OCI-LY7 (cell line): ENCODE measurements at regions not wholly inside any gene's neighbourhood (a gene's known extent, or its start where the extent isn't known, plus 50 kb on each side); places are given as distances from the start of the nearest gene placed in this dataset.
"Not testable (repeated sequence)": the region's sequence is repeated elsewhere in the genome, so short reads cannot be mapped to it uniquely, and the experiment has no call there.

ENCODE experiments used
- BruUV-seq: library from RNA; stranded (reverse); fragments of 400-500 nt; replicated peaks from 2 replicates; lab custom pipeline; 2021; lab: Mats Ljungman, UMichigan
- CTCF ChIA-PET: fragments of 300-600 bp; sonication (Branson Sonifier 250); formaldehyde crosslinking; loops from one replicate; lab custom pipeline; 2022; ENCODE audit warnings: antibody characterized with exemption; ENCODE audit not compliant: unreplicated experiment; lab: Charles Lee
- POLR2A ChIA-PET: fragments of 300-600 bp; sonication (Branson Sonifier 250); formaldehyde crosslinking; loops from one replicate; lab custom pipeline; 2022; ENCODE audit warnings: antibody characterized with exemption; lab: Charles Lee
- DNase-seq: peaks from one replicate; pipeline ENCODE4 v3.0.0-alpha.2; 2015; ENCODE audit warnings: low spot score
- H2AFZ ChIP-seq: fragments of 200-600 bp; sonication (generic), shearing (Covaris generic); 2 replicates; pipeline ENCODE4 v1.6.1; 2014; ENCODE audit warnings: mild to moderate bottlenecking, antibody characterized with exemption, low read length, moderate library complexity
- H3K27ac ChIP-seq: fragments of 200-600 bp; sonication (generic); 2 replicates; pipeline ENCODE4 v1.5.1; 2014; ENCODE audit warnings: mixed run types, low read depth, mild to moderate bottlenecking, moderate library complexity, low read length, inconsistent platforms; ENCODE audit not compliant: poor library complexity, severe bottlenecking
- H3K36me3 ChIP-seq: fragments of 200-600 bp; sonication (generic); 2 replicates; pipeline ENCODE4 v1.6.1; 2014; ENCODE audit warnings: mild to moderate bottlenecking, antibody characterized with exemption, low read length, moderate library complexity, mixed read lengths; ENCODE audit not compliant: insufficient read depth
- H3K4me1 ChIP-seq: fragments of 200-600 bp; sonication (generic); 2 replicates; pipeline ENCODE4 v1.5.1; 2014; ENCODE audit warnings: mild to moderate bottlenecking, low read length; ENCODE audit not compliant: insufficient read depth, poor library complexity, severe bottlenecking
- H3K4me2 ChIP-seq: fragments of 200-600 bp; sonication (generic); 2 replicates; pipeline ENCODE4 v1.6.1; 2014; ENCODE audit warnings: mild to moderate bottlenecking, low read length
- H3K4me3 ChIP-seq: fragments of 200-600 bp; sonication (generic); 2 replicates; pipeline ENCODE4 v1.5.1; 2014; ENCODE audit warnings: mild to moderate bottlenecking, low read depth, low read length; ENCODE audit not compliant: poor library complexity, severe bottlenecking
- H3K79me2 ChIP-seq: fragments of 200-600 bp; sonication (generic); 2 replicates; pipeline ENCODE4 v1.6.1; 2016; ENCODE audit warnings: low read depth, mild to moderate bottlenecking, low read length, moderate library complexity, mixed read lengths; ENCODE audit not compliant: insufficient read depth
- H3K9me2 ChIP-seq: fragments of 200-600 bp; sonication (generic); 2 replicates; pipeline ENCODE4 v1.6.1; 2016; ENCODE audit warnings: mild to moderate bottlenecking, low read length, mixed read lengths; ENCODE audit not compliant: insufficient read depth
- H3K9me3 ChIP-seq: fragments of 200-600 bp; sonication (generic); 2 replicates; pipeline ENCODE4 v1.6.1; 2014; ENCODE audit warnings: mild to moderate bottlenecking, mixed run types, low read length, mixed read lengths
- H4K20me1 ChIP-seq: fragments of 200-600 bp; sonication (generic); 2 replicates; pipeline ENCODE4 v1.6.1; 2014; ENCODE audit warnings: mild to moderate bottlenecking, antibody characterized with exemption, low read length, moderate library complexity, mixed read lengths; ENCODE audit not compliant: insufficient read depth
- CTCF ChIP-seq: fragments of 200-600 bp; sonication (generic); conservative IDR thresholded peaks from 2 replicates; pipeline ENCODE4 v1.5.1; 2014; ENCODE audit warnings: mild to moderate bottlenecking, antibody characterized with exemption, low read length, moderate library complexity, mixed read lengths
- EZH2phosphoT487 ChIP-seq: fragments of 200-600 bp; sonication (generic); IDR thresholded peaks from 2 replicates; pipeline ENCODE4 v1.6.1; 2018; ENCODE audit warnings: low read depth, borderline replicate concordance, mild to moderate bottlenecking, mixed run types, antibody characterized with exemption, low read length, moderate library complexity, mixed read lengths
- intact Hi-C: fragments of 100-400 bp; cut with micrococcal nuclease; formaldehyde crosslinking; loops from one replicate; pipeline ENCODE4 v1.10.0; 2022; ENCODE audit not compliant: unreplicated experiment

- no peak overlapping the region for H3K4me3 ChIP-seq
- no peak for TF ChIP-seq EZH2phosphoT487
- no peak for TF ChIP-seq CTCF
- no peak for DNase-seq
- ChIA-PET POLR2A (interaction anchor here (0.5 to 1.1 kb wide), 2 partner anchors 57 to 784 kb away, joined by 3 read pairs; no protein-coding TSS in a partner anchor), CTCF (no interaction called here)
- no peaks in the 10 kb centered on the region for H3K9me2 ChIP-seq
- no peak overlapping the region for H2AFZ ChIP-seq
- no peak overlapping the region for H3K27ac ChIP-seq
- BruUV-seq, result no TSS peak
- H4K20me1 ChIP-seq, result no peaks in the 10 kb centered on the region
- intact Hi-C loops, result no loop called here
- H3K36me3 ChIP-seq, result no peaks in the 10 kb centered on the region
- H3K4me1 ChIP-seq, result no peaks in the 10 kb centered on the region
- H3K9me3 ChIP-seq, result no peaks in the 10 kb centered on the region
- H3K4me2 ChIP-seq, result no peak overlapping the region
- H3K79me2 ChIP-seq, result no peaks in the 10 kb centered on the region
Observed at GRCh38 chr6:115747719-115748118, 313.0 kb downstream of the FRK start.

GRCh38 chr6:115746583-115746982 lies 314.1 kb downstream of the FRK start:
- H4K20me1 ChIP-seq, H3K36me3 ChIP-seq, H3K27ac ChIP-seq, H3K4me2 ChIP-seq, BruUV-seq, H3K9me3 ChIP-seq, H3K79me2 ChIP-seq, DNase-seq, intact Hi-C loops, H3K9me2 ChIP-seq, CTCF ChIA-PET, H3K4me1 ChIP-seq, H3K4me3 ChIP-seq, H2AFZ ChIP-seq: not testable (repeated sequence)
- POLR2A ChIA-PET, result interaction anchor here (0.6 to 1.1 kb wide), 2 partner anchors 58 to 142 kb away, joined by 3 to 5 read pairs; no protein-coding TSS in a partner anchor

- no peak for TF ChIP-seq CTCF
- no peak for TF ChIP-seq EZH2phosphoT487
- POLR2A ChIA-PET, result no interaction called here
- H3K27ac ChIP-seq, result no peak overlapping the region
- DNase-seq, result no peak
- CTCF ChIA-PET, result no interaction called here
- no peak overlapping the region for H3K4me2 ChIP-seq
- no TSS peak for BruUV-seq
- no peaks in the 10 kb centered on the region for H3K79me2 ChIP-seq
- no peaks in the 10 kb centered on the region for H4K20me1 ChIP-seq
- no peaks in the 10 kb centered on the region for H3K4me1 ChIP-seq
- no peaks in the 10 kb centered on the region for H3K9me3 ChIP-seq
- no peaks in the 10 kb centered on the region for H3K9me2 ChIP-seq
- H3K36me3 ChIP-seq, result no peaks in the 10 kb centered on the region
- intact Hi-C loops, result no loop called here
- no peak overlapping the region for H2AFZ ChIP-seq
- H3K4me3 ChIP-seq, result no peak overlapping the region
Observed at GRCh38 chr6:115740907-115741306, 319.8 kb downstream of the FRK start.
